GM12872 (cell line): ENCODE measurements at regions not wholly inside any gene's neighbourhood (a gene's known extent, or its start where the extent isn't known, plus 50 kb on each side); places are given as distances from the start of the nearest gene placed in this dataset.

Source experiments
- CTCF ChIP-seq: IDR thresholded peaks from 3 replicates; pipeline ENCODE4 v1.5.1; 2011; ENCODE audit warnings: low read depth, mild to moderate bottlenecking, low read length, moderate library complexity; ENCODE audit not compliant: insufficient read depth

GRCh38 chr22:48593551-48593950 lies 1234.1 kb downstream of the BRD1 start:
- TF ChIP-seq CTCF = no peak

GRCh38 chr22:48592931-48593330 lies 1234.7 kb downstream of the BRD1 start:
- TF ChIP-seq CTCF = no peak

DNA sequence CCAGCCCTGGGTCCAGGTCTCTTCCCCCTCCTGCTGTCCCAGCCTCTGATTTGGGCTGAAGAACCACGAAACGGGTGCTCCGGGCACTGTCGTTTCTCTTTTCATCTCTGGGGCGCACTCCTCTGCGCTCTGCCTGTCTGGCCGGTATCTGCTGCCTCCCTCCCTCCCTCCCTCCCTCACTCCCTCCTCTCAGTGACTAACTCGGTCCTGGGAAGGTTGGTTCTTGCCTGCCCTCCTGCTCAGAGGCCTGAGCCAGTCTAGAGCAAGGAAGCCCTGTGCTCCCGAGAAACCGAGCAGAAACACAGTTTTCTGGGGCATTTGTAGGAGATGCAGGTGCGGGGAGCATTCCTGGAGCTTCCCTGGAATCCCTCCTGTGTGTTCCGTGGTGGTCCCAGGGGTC lies 1235.2 kb downstream of the BRD1 start:
- TF ChIP-seq CTCF = no peak

GRCh38 chr22:48592066-48592345 lies 1235.7 kb downstream of the BRD1 start:
- no peak for TF ChIP-seq CTCF

GRCh38 chr22:48591286-48592065 lies 1236.2 kb downstream of the BRD1 start:
- no peak for TF ChIP-seq CTCF

DNA sequence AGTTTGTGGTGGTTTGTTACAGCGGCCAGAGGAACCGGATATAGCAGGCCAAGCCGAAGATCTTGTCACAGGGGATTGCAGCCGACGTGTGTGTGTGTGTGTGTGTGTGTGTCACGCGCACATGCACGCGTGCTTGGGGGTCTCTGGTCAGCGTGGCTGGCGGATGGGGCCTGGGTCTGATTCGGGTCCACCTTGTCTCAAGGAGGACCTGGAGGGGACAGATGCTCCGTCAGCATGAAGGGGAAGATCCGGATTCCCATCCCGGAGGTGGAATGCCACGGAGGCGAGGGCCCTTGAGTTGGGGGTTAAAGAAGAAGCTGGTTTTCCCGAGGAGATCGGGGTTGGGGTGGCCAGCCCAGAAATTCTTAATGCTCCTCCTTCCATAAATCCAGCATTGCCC lies 1237.8 kb downstream of the BRD1 start:
- TF ChIP-seq CTCF = no peak

- TF ChIP-seq CTCF = no peak
These were observed 1238.7 kb downstream of the BRD1 start for GRCh38 chr22:48588878-48589450.
